WTC11 (cell line): ENCODE measurements at regions not wholly inside any gene's neighbourhood (a gene's known extent, or its start where the extent isn't known, plus 50 kb on each side); places are given as distances from the start of the nearest gene placed in this dataset.

Experiments
- ATAC-seq: fragments of 200-7000 bp; cut with Tn5 transposase; 2 replicates; pipeline ENCODE4 v1.10.0; 2021; ENCODE audit warnings: mild to moderate bottlenecking, moderate library complexity
- CTCF ChIA-PET: fragments of 300-600 bp; sonication (Branson Sonifier 250); formaldehyde crosslinking; loops from one replicate; lab custom pipeline; 2021; ENCODE audit warnings: antibody characterized with exemption; lab: Charles Lee
- POLR2A ChIA-PET: fragments of 350-600 bp; sonication (Branson Sonifier 250); formaldehyde crosslinking; loops from one replicate; lab custom pipeline; 2021; ENCODE audit warnings: antibody characterized with exemption; lab: Charles Lee
- DNase-seq: peaks from one replicate; pipeline ENCODE4 v3.0.0; 2021; ENCODE audit warnings: low spot score
- H3K27ac Mint-ChIP-seq: 2 replicates; pipeline ENCODE4 v1.8.0; 2021; ENCODE audit warnings: mixed read lengths
- H3K27me3 Mint-ChIP-seq: 2 replicates; pipeline ENCODE4 v1.8.0; 2021; ENCODE audit warnings: low read depth, mild to moderate bottlenecking, moderate library complexity, mixed read lengths
- H3K36me3 Mint-ChIP-seq: 2 replicates; pipeline ENCODE4 v1.8.0; 2021; ENCODE audit warnings: mixed read lengths
- H3K4me1 Mint-ChIP-seq: 2 replicates; pipeline ENCODE4 v1.8.0; 2022; ENCODE audit warnings: mixed read lengths
- H3K4me3 Mint-ChIP-seq: 2 replicates; pipeline ENCODE4 v1.8.0; 2021; ENCODE audit warnings: mild to moderate bottlenecking, moderate library complexity, mixed read lengths
- H3K9me3 Mint-ChIP-seq: 2 replicates; pipeline ENCODE4 v1.8.0; 2021; ENCODE audit warnings: mixed read lengths
- GRHL2 ChIP-seq: fragments of 250-450 bp; sonication (Bioruptor Pico); IDR thresholded peaks from 2 replicates; pipeline ENCODE4 v1.8.0; 2022; ENCODE audit warnings: mild to moderate bottlenecking, moderate library complexity; ENCODE audit not compliant: insufficient replicate concordance, severe bottlenecking
- NR2C2 ChIP-seq: sonication (generic); formaldehyde crosslinking; IDR thresholded peaks from 2 replicates; pipeline ENCODE4 v1.8.0; 2022; ENCODE audit warnings: mild to moderate bottlenecking, missing genetic modification reagents
- RELA ChIP-seq: sonication (generic); formaldehyde crosslinking; IDR thresholded peaks from 2 replicates; pipeline ENCODE4 v1.8.1; 2022; ENCODE audit warnings: missing genetic modification reagents, mild to moderate bottlenecking, borderline replicate concordance
- SMAD3 ChIP-seq: sonication (generic); formaldehyde crosslinking; IDR thresholded peaks from 2 replicates; pipeline ENCODE4 v1.8.0; 2022; ENCODE audit warnings: missing genetic modification reagents, mild to moderate bottlenecking, borderline replicate concordance
- ZBTB21 ChIP-seq: sonication (generic); formaldehyde crosslinking; IDR thresholded peaks from 2 replicates; pipeline ENCODE4 v1.8.1; 2023; ENCODE audit warnings: mild to moderate bottlenecking, missing genetic modification reagents, borderline replicate concordance
- TF ChIP-seq, protein P1 (sequence below): sonication (generic); formaldehyde crosslinking; IDR thresholded peaks from 2 replicates; pipeline ENCODE4 v1.8.1; 2022; ENCODE audit warnings: mild to moderate bottlenecking, missing genetic modification reagents, moderate library complexity, borderline replicate concordance
- TF ChIP-seq, protein P2 (sequence below): fragments of 200-600 bp; IDR thresholded peaks from 2 replicates; pipeline ENCODE4 v1.8.0; 2022; ENCODE audit warnings: antibody characterized with exemption
- TF ChIP-seq, protein P3 (sequence below): fragments of 250-450 bp; sonication (Bioruptor Pico); IDR thresholded peaks from 2 replicates; pipeline ENCODE4 v2.1.2; 2022; ENCODE audit warnings: mild to moderate bottlenecking, moderate library complexity
- TF ChIP-seq, protein P4 (sequence below): fragments of 250-450 bp; sonication (Bioruptor Pico); conservative IDR thresholded peaks from 2 replicates; pipeline ENCODE4 v1.9.0; 2021; ENCODE audit warnings: mild to moderate bottlenecking
- TF ChIP-seq, protein P5 (sequence below): sonication (generic); formaldehyde crosslinking; IDR thresholded peaks from 2 replicates; pipeline ENCODE4 v1.8.1; 2023; ENCODE audit warnings: mild to moderate bottlenecking, missing genetic modification reagents
- TF ChIP-seq, protein P6 (sequence below): fragments of 250-450 bp; sonication (Bioruptor Pico); IDR thresholded peaks from 2 replicates; pipeline ENCODE4 v1.9.0; 2021; ENCODE audit warnings: mild to moderate bottlenecking, borderline replicate concordance

DNA sequence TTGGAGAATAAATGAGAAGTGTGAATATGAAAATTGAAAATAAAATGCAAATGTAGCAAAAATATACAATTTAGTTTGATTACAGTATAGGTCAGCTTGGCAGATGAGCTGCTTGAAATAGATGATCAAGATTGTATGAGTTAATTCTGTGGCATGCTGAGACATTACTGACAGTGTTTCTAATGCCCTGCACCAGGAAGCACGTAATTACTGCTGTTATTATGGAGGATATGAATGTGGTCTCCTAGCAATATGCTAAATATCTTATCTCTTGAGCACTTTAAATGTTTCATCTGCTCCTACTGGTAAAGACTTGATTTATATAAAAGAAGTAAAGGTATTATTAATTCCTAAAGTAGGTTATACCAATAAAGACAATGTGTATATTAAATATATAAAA is 1015.5 kb downstream of the PLOD2 start:
- no peaks in the 10 kb centered on the region for H3K27me3 Mint-ChIP-seq
- no peak overlapping the region for H3K4me3 Mint-ChIP-seq
- ATAC-seq (no peak), DNase-seq (no peak)
- H3K4me1 Mint-ChIP-seq, result no peaks in the 10 kb centered on the region
- H3K9me3 Mint-ChIP-seq, result peaks cover 3% of the 10 kb centered on the region; the same call in 1 of the 2 replicates
- no peak overlapping the region for H3K27ac Mint-ChIP-seq
- H3K36me3 Mint-ChIP-seq, result no peaks in the 10 kb centered on the region
- ChIA-PET POLR2A (no interaction called here), CTCF (no interaction called here)
- TF ChIP-seq, protein P1, sequence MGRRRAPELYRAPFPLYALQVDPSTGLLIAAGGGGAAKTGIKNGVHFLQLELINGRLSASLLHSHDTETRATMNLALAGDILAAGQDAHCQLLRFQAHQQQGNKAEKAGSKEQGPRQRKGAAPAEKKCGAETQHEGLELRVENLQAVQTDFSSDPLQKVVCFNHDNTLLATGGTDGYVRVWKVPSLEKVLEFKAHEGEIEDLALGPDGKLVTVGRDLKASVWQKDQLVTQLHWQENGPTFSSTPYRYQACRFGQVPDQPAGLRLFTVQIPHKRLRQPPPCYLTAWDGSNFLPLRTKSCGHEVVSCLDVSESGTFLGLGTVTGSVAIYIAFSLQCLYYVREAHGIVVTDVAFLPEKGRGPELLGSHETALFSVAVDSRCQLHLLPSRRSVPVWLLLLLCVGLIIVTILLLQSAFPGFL (CRISPR knock-in tag), result no peak
- TF ChIP-seq, protein P2, sequence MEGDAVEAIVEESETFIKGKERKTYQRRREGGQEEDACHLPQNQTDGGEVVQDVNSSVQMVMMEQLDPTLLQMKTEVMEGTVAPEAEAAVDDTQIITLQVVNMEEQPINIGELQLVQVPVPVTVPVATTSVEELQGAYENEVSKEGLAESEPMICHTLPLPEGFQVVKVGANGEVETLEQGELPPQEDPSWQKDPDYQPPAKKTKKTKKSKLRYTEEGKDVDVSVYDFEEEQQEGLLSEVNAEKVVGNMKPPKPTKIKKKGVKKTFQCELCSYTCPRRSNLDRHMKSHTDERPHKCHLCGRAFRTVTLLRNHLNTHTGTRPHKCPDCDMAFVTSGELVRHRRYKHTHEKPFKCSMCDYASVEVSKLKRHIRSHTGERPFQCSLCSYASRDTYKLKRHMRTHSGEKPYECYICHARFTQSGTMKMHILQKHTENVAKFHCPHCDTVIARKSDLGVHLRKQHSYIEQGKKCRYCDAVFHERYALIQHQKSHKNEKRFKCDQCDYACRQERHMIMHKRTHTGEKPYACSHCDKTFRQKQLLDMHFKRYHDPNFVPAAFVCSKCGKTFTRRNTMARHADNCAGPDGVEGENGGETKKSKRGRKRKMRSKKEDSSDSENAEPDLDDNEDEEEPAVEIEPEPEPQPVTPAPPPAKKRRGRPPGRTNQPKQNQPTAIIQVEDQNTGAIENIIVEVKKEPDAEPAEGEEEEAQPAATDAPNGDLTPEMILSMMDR, result no peak
- TF ChIP-seq RELA (CRISPR knock-in tag), result no peak

DNA sequence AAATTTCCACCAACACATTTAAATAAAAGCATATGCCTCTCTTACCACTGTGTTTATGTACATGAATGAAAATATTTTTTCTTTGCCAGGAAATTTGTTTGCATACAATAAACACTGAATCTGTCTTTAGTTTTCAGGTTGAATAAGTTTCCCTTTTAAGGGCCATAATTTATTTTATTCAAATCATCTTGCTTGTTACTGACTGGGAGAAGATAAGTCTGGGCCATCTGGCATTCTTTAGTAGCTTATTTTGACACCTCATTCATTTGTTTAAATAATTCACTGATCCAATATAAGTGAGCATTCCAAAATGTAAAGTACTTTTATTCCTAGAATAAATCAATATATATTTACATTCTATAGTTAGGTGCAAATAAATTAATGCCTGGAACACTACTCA is 1001.3 kb downstream of the PLOD2 start:
- ChIA-PET CTCF (no interaction called here), POLR2A (no interaction called here)
- no peaks in the 10 kb centered on the region for H3K27me3 Mint-ChIP-seq
- DNase-seq (no peak), ATAC-seq (no peak)
- H3K4me3 Mint-ChIP-seq, result no peak overlapping the region
- H3K4me1 Mint-ChIP-seq, result no peaks in the 10 kb centered on the region
- TF ChIP-seq ZBTB21 (CRISPR knock-in tag) (no peak), SMAD3 (no peak), GRHL2 (CRISPR knock-in tag) (no peak), NR2C2 (CRISPR knock-in tag) (no peak)
- TF ChIP-seq, protein P3, sequence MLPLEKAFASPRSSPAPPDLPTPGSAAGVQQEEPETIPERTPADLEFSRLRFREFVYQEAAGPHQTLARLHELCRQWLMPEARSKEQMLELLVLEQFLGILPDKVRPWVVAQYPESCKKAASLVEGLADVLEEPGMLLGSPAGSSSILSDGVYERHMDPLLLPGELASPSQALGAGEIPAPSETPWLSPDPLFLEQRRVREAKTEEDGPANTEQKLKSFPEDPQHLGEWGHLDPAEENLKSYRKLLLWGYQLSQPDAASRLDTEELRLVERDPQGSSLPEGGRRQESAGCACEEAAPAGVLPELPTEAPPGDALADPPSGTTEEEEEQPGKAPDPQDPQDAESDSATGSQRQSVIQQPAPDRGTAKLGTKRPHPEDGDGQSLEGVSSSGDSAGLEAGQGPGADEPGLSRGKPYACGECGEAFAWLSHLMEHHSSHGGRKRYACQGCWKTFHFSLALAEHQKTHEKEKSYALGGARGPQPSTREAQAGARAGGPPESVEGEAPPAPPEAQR (CRISPR knock-in tag), result no peak
- TF ChIP-seq, protein P4, sequence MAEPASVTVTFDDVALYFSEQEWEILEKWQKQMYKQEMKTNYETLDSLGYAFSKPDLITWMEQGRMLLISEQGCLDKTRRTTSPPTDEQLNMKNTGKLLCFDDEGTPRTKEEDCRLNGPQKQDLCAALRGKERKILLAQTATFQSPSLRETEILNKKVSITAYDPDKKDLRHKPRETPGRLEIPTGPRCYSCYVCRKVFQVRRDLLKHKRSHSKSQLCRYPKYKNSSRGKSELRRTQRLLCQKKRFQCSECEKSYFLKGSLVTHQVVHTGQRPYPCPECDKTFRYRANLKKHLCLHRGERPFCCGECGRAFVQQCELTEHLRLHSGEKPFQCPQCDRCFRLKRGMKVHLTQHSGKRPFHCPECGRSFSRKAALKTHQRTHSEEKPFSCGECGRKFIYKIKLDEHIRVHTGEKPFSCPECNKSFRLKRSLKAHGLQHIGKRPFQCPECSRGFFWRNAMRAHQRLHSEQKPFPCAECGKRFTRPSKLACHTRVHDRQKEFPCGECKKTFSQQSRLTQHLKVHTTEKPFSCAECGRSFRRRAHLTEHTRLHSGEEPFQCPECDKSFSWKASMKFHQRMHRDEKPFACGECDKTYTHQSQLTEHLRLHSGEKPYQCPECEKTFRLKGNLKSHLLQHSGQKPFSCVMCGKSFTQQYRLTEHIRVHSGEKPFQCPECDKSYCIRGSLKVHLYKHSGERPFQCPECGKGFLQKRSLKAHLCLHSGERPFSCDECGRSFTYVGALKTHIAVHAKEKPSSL (CRISPR knock-in tag), result no peak
- TF ChIP-seq, protein P5, sequence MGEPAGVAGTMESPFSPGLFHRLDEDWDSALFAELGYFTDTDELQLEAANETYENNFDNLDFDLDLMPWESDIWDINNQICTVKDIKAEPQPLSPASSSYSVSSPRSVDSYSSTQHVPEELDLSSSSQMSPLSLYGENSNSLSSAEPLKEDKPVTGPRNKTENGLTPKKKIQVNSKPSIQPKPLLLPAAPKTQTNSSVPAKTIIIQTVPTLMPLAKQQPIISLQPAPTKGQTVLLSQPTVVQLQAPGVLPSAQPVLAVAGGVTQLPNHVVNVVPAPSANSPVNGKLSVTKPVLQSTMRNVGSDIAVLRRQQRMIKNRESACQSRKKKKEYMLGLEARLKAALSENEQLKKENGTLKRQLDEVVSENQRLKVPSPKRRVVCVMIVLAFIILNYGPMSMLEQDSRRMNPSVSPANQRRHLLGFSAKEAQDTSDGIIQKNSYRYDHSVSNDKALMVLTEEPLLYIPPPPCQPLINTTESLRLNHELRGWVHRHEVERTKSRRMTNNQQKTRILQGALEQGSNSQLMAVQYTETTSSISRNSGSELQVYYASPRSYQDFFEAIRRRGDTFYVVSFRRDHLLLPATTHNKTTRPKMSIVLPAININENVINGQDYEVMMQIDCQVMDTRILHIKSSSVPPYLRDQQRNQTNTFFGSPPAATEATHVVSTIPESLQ (CRISPR knock-in tag), result no peak
- TF ChIP-seq, protein P6, sequence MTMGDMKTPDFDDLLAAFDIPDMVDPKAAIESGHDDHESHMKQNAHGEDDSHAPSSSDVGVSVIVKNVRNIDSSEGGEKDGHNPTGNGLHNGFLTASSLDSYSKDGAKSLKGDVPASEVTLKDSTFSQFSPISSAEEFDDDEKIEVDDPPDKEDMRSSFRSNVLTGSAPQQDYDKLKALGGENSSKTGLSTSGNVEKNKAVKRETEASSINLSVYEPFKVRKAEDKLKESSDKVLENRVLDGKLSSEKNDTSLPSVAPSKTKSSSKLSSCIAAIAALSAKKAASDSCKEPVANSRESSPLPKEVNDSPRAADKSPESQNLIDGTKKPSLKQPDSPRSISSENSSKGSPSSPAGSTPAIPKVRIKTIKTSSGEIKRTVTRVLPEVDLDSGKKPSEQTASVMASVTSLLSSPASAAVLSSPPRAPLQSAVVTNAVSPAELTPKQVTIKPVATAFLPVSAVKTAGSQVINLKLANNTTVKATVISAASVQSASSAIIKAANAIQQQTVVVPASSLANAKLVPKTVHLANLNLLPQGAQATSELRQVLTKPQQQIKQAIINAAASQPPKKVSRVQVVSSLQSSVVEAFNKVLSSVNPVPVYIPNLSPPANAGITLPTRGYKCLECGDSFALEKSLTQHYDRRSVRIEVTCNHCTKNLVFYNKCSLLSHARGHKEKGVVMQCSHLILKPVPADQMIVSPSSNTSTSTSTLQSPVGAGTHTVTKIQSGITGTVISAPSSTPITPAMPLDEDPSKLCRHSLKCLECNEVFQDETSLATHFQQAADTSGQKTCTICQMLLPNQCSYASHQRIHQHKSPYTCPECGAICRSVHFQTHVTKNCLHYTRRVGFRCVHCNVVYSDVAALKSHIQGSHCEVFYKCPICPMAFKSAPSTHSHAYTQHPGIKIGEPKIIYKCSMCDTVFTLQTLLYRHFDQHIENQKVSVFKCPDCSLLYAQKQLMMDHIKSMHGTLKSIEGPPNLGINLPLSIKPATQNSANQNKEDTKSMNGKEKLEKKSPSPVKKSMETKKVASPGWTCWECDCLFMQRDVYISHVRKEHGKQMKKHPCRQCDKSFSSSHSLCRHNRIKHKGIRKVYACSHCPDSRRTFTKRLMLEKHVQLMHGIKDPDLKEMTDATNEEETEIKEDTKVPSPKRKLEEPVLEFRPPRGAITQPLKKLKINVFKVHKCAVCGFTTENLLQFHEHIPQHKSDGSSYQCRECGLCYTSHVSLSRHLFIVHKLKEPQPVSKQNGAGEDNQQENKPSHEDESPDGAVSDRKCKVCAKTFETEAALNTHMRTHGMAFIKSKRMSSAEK (CRISPR knock-in tag), result no peak
- peaks cover 7% of the 10 kb centered on the region for H3K9me3 Mint-ChIP-seq
- H3K27ac Mint-ChIP-seq, result no peak overlapping the region
- H3K36me3 Mint-ChIP-seq, result no peaks in the 10 kb centered on the region
